Endodermal cell (in vitro differentiated cells): ENCODE measurements at regions not wholly inside any gene's neighbourhood (a gene's known extent, or its start where the extent isn't known, plus 50 kb on each side); places are given as distances from the start of the nearest gene placed in this dataset.

Experiments
- DNase-seq: peaks from one replicate; pipeline ENCODE4 v3.0.0-alpha.2; 2017
- H3K27ac ChIP-seq: 2 replicates; pipeline ENCODE4 v1.5.1; 2013; ENCODE audit warnings: mild to moderate bottlenecking, low read depth, low read length, moderate library complexity
- H3K27me3 ChIP-seq: 2 replicates; pipeline ENCODE4 v1.6.1; 2013; ENCODE audit warnings: mild to moderate bottlenecking, low read length, moderate library complexity; ENCODE audit not compliant: insufficient read depth, control insufficient read depth, poor library complexity, severe bottlenecking
- H3K36me3 ChIP-seq: 2 replicates; pipeline ENCODE4 v1.7.0; 2013; ENCODE audit warnings: mild to moderate bottlenecking, low read length, moderate library complexity; ENCODE audit not compliant: control insufficient read depth, insufficient read depth
- H3K4me1 ChIP-seq: one replicate; pipeline ENCODE4 v1.7.0; 2013; ENCODE audit warnings: low read length; ENCODE audit not compliant: control insufficient read depth, insufficient read depth
- H3K4me3 ChIP-seq: 2 replicates; pipeline ENCODE4 v1.5.1; 2013; ENCODE audit warnings: mild to moderate bottlenecking, low read length, moderate library complexity
- H3K9ac ChIP-seq: 2 replicates; pipeline ENCODE4 v1.6.1; 2013; ENCODE audit warnings: mild to moderate bottlenecking, low read length, moderate library complexity; ENCODE audit not compliant: poor library complexity, severe bottlenecking; ENCODE audit errors: extremely low read depth
- H3K9me3 ChIP-seq: 2 replicates; pipeline ENCODE4 v1.6.1; 2013; ENCODE audit warnings: mild to moderate bottlenecking, low read length, moderate library complexity; ENCODE audit not compliant: control insufficient read depth
- H3K27ac Mint-ChIP-seq: 2 replicates; pipeline ENCODE4 v1.8.0; 2020; ENCODE audit warnings: mixed read lengths
- H3K27me3 Mint-ChIP-seq: 2 replicates; pipeline ENCODE4 v1.8.0; 2021; ENCODE audit warnings: mild to moderate bottlenecking, mixed read lengths; ENCODE audit not compliant: insufficient read depth
- H3K36me3 Mint-ChIP-seq: 2 replicates; pipeline ENCODE4 v1.8.0; 2020; ENCODE audit warnings: low read depth, mixed read lengths
- H3K4me1 Mint-ChIP-seq: 2 replicates; pipeline ENCODE4 v1.8.0; 2020; ENCODE audit warnings: mixed read lengths
- H3K4me3 Mint-ChIP-seq: 2 replicates; pipeline ENCODE4 v1.8.0; 2020; ENCODE audit warnings: mild to moderate bottlenecking, moderate library complexity, mixed read lengths
- H3K9me3 Mint-ChIP-seq: 2 replicates; pipeline ENCODE4 v1.8.0; 2020; ENCODE audit warnings: mild to moderate bottlenecking, mixed read lengths
- WGBS, 2 experiments: methylation state at CpG; one replicate each; pipeline versions ENCODE4 v1.1.5 to v1.1.7; 2013; ENCODE audit warnings: missing lambda C conversion rate in 2 of 2, mixed read lengths in 1 of 2; ENCODE audit not compliant: insufficient coverage in 1 of 2, insufficient read length in 1 of 2; 5-methylcytosine and 5-hydroxymethylcytosine counted together
- TF ChIP-seq, protein P1 (sequence below): fragments of 200-600 bp; sonication (generic); conservative IDR thresholded peaks from 2 replicates; pipeline ENCODE4 v1.5.0; 2021; ENCODE audit warnings: antibody characterized with exemption, mild to moderate bottlenecking

- Histone ChIP-seq H3K9me3 (no peaks in the 10 kb centered on the region), H3K27me3 (no peaks in the 10 kb centered on the region), H3K27ac (no peak overlapping the region), H3K4me1 (peaks cover 8% of the 10 kb centered on the region), H3K4me3 (no peak overlapping the region), H3K36me3 (no peaks in the 10 kb centered on the region), H3K9ac (no peak overlapping the region)
- DNase-seq = no peak
- Mint-ChIP-seq H3K27me3 (peaks cover 2% of the 10 kb centered on the region), H3K36me3 (no peaks in the 10 kb centered on the region), H3K9me3 (no peaks in the 10 kb centered on the region), H3K4me3 (no peak overlapping the region), H3K4me1 (peaks cover 21% of the 10 kb centered on the region), H3K27ac (no peak overlapping the region)
- 85% methylated on average over 6 of the region's 6 CpGs; no CpG with 5 or more reads in 1 of the 2 experiments for WGBS, 2 experiments
- TF ChIP-seq, protein P1, sequence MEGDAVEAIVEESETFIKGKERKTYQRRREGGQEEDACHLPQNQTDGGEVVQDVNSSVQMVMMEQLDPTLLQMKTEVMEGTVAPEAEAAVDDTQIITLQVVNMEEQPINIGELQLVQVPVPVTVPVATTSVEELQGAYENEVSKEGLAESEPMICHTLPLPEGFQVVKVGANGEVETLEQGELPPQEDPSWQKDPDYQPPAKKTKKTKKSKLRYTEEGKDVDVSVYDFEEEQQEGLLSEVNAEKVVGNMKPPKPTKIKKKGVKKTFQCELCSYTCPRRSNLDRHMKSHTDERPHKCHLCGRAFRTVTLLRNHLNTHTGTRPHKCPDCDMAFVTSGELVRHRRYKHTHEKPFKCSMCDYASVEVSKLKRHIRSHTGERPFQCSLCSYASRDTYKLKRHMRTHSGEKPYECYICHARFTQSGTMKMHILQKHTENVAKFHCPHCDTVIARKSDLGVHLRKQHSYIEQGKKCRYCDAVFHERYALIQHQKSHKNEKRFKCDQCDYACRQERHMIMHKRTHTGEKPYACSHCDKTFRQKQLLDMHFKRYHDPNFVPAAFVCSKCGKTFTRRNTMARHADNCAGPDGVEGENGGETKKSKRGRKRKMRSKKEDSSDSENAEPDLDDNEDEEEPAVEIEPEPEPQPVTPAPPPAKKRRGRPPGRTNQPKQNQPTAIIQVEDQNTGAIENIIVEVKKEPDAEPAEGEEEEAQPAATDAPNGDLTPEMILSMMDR = no peak
Measured at GRCh38 chr12:11556682-11557081, 92.8 kb upstream of the ETV6 start.

DNA sequence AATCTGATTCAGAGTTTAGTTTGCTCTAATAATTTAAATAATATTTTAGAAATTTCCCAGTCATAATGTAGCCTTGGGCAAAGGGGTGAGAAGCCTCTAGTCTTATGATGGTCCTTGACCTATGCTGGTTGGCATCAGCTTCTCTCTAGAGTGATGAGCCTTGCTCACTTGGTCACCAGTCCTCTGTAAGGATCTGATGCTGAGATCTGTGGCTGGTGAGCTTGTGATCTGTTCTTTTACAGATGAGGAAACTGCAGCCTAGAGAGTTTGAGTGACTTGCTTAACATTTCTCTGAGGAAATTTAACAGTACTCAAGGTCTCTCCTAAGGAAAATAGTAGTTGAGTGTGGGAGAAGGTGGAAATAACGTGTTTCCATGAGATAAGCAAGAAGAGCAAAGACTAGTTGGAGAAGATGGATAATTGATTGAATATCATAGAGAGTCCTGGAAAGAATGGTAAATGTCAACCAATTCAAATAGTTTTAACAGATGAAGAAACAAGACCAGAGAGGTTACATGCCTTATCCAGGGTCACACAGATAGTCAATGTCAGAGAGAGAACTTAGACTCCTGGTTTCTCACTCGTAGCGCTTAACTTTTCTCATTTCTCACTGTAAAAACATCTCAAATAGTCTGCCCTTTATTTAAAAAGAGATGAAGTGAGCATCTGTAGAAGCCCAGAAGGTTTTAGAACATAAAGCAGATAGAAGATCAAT is 89.7 kb upstream of the ETV6 start:
- WGBS, 2 experiments = 89 to 100% methylated on average over 1 to 3 of the region's 3 CpGs
- H3K4me1 Mint-ChIP-seq = peaks cover 14% of the 10 kb centered on the region
- no peak overlapping the region for H3K27ac Mint-ChIP-seq
- no peaks in the 10 kb centered on the region for H3K27me3 ChIP-seq
- no peak overlapping the region for H3K27ac ChIP-seq
- no peak overlapping the region for H3K9ac ChIP-seq
- no peak overlapping the region for H3K4me3 Mint-ChIP-seq
- peaks cover 2% of the 10 kb centered on the region for H3K27me3 Mint-ChIP-seq
- H3K9me3 Mint-ChIP-seq = no peaks in the 10 kb centered on the region
- TF ChIP-seq, protein P1 = no peak
- DNase-seq = no peak
- no peaks in the 10 kb centered on the region for H3K36me3 Mint-ChIP-seq
- H3K4me3 ChIP-seq = no peak overlapping the region
- H3K4me1 ChIP-seq = peaks cover 8% of the 10 kb centered on the region
- H3K9me3 ChIP-seq = no peaks in the 10 kb centered on the region
- H3K36me3 ChIP-seq = no peaks in the 10 kb centered on the region

DNA sequence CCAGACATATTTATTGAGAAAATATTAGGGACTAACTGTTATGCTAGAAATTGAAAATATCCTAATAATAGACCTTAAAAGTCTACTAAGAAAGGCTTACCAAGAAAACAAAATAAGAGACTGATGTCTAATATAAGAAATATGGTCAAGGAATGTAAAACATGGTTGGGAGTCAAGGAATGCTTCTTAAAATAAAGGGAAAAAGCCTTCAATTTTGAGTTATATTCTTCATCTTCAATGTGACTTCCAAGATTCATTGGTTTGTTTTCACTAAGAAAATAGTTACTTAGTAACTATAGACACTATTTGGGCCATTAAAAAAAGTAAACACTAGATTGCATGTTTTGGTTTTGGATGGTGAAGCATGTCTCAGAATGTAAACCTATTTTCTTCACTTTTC is 88.1 kb upstream of the ETV6 start:
- H3K9ac ChIP-seq = no peak overlapping the region
- DNase-seq = no peak
- peaks cover under 1% of the 10 kb centered on the region for H3K4me1 Mint-ChIP-seq
- H3K27ac Mint-ChIP-seq = no peak overlapping the region
- no peaks in the 10 kb centered on the region for H3K36me3 Mint-ChIP-seq
- no peaks in the 10 kb centered on the region for H3K9me3 Mint-ChIP-seq
- H3K27ac ChIP-seq = no peak overlapping the region
- no peaks in the 10 kb centered on the region for H3K27me3 ChIP-seq
- no peak overlapping the region for H3K4me3 Mint-ChIP-seq
- H3K27me3 Mint-ChIP-seq = peaks cover 2% of the 10 kb centered on the region
- H3K9me3 ChIP-seq = no peaks in the 10 kb centered on the region
- TF ChIP-seq, protein P1 = no peak
- H3K36me3 ChIP-seq = no peaks in the 10 kb centered on the region
- no peak overlapping the region for H3K4me3 ChIP-seq
- no peaks in the 10 kb centered on the region for H3K4me1 ChIP-seq
